ENCODE measurements at regions not wholly inside any gene's neighbourhood (a gene's known extent, or its start where the extent isn't known, plus 50 kb on each side); places are given as distances from the start of the nearest gene placed in this dataset.

- no peak for TF ChIP-seq SUZ12 (IDR thresholded peaks at IDR 0.05; ENCODE audit: extremely low read depth, insufficient read depth, insufficient read length)
- no peak for TF ChIP-seq YY1 (IDR thresholded peaks at IDR 0.05; ENCODE audit: insufficient read depth, insufficient read length)
These were observed 416.0 kb upstream of the GALNTL6 start for GRCh38 chr4:171397175-171397574.

Measured in NT2/D1 (cell line).